AG09319 (cell line): ENCODE measurements at regions not wholly inside any gene's neighbourhood (a gene's known extent, or its start where the extent isn't known, plus 50 kb on each side); places are given as distances from the start of the nearest gene placed in this dataset.

Experiments used
- DNase-seq: peaks from one replicate; pipeline ENCODE4 v3.0.0-alpha.2; 2010; ENCODE audit warnings: low read depth; ENCODE audit errors: extremely low read depth
- TF ChIP-seq, protein P1 (sequence below): IDR thresholded peaks from 2 replicates; pipeline ENCODE4 v1.5.1; 2011; ENCODE audit warnings: low read depth, mild to moderate bottlenecking, inconsistent platforms, low read length, moderate library complexity

DNA sequence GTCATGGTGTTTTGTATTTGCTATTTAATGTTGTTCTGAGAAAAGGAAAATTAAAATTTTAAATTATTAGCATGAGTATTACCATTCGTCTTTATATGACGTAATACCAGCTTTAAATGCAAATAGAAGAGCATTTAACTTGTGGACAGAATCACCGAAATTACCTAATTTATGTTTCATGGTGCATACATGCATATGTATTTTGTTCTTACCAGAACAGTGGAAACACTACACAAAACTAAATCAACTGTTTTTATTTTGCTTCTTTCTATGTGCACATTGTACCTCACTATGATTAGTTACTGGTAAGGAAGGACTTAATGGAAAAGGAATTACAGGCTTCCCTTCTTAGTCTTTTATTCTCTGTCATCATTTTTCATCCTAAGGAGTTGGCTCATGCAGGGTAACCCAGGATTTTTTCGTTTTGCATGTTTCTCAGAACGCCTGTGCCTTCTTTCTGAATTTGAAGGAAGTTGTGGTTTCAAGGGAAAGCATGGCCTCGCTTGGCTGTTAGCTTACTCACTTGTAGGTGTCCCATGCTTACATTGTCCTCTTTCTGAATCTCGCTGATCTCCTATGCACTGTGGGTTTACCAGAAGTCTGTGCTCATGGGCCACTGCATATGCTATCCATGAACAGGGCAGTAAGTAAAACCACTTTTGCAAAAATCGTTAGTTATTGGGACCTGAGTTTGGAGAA, 300.0 kb upstream of the PUDP start:
- TF ChIP-seq, protein P1, sequence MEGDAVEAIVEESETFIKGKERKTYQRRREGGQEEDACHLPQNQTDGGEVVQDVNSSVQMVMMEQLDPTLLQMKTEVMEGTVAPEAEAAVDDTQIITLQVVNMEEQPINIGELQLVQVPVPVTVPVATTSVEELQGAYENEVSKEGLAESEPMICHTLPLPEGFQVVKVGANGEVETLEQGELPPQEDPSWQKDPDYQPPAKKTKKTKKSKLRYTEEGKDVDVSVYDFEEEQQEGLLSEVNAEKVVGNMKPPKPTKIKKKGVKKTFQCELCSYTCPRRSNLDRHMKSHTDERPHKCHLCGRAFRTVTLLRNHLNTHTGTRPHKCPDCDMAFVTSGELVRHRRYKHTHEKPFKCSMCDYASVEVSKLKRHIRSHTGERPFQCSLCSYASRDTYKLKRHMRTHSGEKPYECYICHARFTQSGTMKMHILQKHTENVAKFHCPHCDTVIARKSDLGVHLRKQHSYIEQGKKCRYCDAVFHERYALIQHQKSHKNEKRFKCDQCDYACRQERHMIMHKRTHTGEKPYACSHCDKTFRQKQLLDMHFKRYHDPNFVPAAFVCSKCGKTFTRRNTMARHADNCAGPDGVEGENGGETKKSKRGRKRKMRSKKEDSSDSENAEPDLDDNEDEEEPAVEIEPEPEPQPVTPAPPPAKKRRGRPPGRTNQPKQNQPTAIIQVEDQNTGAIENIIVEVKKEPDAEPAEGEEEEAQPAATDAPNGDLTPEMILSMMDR, result no peak
- no peak for DNase-seq

DNA sequence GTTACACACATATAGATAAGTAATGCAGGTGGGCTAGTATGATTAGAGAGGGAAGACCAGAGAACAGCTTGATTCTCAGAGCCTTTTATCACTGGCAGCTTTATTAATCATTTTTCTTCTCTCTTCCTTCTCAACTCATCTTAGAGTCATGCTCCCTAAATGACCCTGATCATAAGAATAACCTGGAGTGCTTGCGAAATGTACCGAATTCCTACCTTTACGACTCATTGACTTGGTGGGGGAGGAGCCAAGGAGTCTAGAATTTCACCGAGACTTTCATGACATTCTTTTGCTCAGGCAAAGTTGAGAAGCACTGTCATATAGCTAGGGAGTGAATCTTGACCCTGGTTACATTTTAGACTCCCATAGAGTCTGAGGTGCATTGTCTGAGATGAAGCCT, 298.9 kb upstream of the PUDP start:
- DNase-seq, result no peak
- TF ChIP-seq, protein P1, result no peak

DNA sequence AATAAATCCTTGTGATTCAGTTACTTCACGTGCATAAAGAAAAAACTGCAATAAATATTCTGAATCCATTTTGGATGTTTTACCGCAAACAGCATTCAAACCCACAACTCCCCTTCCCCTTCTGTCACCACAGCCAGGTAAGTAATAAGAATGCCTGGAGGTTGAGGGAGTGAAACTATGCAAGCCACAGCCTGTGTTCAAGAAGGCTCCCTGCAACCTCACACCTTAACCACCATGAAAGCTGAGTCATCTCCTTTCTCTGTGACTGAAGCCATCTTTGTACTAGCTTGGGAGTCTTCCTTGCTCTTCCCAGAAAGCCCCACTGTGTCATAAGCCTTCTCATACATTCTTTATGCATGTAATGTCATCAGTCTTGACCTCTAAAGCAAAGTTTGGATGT, 297.0 kb upstream of the PUDP start:
- TF ChIP-seq, protein P1, result no peak
- DNase-seq, result no peak

DNA sequence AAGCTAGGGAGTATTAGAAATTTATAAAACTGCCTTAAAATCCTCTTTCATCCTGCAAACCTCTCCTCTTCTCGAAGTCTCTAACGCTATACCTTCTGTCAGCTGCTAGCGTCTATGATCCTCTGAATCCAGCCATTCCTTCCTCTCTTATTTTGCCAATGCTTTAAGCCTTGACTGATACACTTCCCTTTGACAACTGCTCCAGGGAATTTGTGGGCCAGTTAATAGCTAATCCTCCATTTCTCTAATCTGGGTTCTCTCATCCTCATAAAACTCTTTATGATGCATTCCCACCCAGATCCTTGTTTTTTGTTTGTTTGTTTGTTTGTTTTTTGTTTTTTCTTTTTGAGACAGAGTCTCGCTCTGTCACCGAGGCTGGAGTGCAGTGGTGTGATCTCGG, 293.6 kb upstream of the PUDP start:
- no peak for DNase-seq

DNA sequence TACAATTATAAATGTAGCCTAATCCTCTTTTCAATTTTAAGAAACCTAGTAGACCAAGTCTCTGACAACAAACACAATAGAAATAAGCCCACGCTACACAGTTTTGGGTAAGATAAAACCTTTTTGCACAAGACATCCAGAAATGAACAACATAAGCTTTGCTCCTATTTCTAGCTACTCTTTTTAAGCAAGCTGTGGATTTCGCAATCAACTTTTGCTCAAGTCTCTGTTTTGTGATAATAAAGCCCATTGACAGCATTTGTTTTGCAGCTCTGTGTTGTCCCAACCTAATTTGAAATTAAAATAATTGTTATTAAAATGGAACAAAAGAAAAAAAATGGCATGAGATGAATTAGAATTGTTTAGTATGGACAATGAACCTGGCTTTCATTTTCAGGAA, 287.9 kb upstream of the PUDP start:
- no peak for DNase-seq
- TF ChIP-seq, protein P1, result no peak

More for the DNA sequence above, 293.6 kb upstream of the PUDP start:
- TF ChIP-seq, protein P1, result no peak

DNA sequence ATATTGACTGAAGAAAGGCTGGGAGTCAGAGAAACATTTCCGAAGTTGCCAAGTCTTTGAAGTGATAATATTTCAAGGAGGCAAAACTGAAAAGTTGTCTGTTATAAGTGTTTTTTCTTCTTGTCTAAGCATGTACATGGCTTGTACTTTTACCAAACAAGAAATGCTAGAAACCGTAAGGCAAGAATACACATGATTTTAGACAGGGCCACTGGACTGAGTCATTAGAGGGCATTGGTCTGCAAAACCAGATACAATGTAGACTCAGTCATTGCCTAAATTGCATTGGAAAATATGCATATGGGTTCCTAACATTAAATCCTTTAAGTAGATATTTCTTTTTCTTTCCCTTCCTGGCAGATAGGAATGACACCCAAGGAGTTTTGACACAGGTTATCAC, 284.9 kb upstream of the PUDP start:
- no peak for DNase-seq
- TF ChIP-seq, protein P1, result no peak

DNA sequence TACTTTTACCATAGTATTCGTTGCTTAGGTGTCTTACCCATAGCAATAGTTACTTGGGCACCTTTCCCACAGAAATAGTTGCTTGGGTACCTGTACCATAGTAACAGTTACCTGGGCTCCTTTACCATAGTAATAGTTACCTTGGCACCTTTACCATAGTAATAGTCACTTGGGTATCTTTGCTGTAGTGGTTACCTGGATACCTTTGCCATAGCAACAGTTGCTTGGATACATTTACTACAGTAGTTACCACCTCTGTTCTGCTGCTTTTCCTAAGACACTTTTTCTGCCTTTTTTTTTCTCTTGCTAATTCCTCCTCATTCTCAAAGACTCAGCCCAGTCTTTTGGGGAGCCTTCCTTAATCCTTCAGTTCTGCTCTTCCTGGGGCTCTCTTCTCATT, 272.8 kb upstream of the PUDP start:
- TF ChIP-seq, protein P1, result no peak
- no peak for DNase-seq
